ENCODE measurements at regions not wholly inside any gene's neighbourhood (a gene's known extent, or its start where the extent isn't known, plus 50 kb on each side); places are given as distances from the start of the nearest gene placed in this dataset.

DNA sequence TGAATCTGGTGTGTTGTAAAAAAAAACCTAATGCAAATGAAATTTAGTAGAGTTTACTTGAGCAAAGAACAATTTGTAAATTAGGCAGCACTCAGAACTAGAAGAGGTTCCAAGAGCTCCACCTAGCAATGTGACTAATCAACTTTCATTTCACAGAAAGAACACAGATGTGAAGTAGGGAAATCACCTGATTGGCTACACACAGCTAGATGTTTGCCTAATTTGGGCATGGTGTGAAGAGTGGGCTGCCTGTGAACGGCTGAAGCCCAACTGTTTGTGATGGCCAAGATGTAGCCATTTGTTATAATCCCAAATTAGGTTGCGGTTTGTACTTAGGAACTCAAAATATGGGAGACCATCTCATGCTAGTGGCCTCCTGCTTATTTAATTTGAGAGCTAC is 724.4 kb upstream of the SLITRK5 start:
- TF ChIP-seq EZH2 (IDR thresholded peaks at IDR 0.05; ENCODE audit: insufficient read depth, poor library complexity, severe bottlenecking), result no peak
- no peak for TF ChIP-seq EZH2phosphoT487 (IDR thresholded peaks at IDR 0.05; ENCODE audit: insufficient read depth, low read depth)

Measured in GM23248 (cell line).